Astrocyte of the cerebellum (primary cell): ENCODE measurements at regions not wholly inside any gene's neighbourhood (a gene's known extent, or its start where the extent isn't known, plus 50 kb on each side); places are given as distances from the start of the nearest gene placed in this dataset.

Experiments used
- DNase-seq: peaks from one replicate; pipeline ENCODE4 v3.0.0-alpha.2; 2011; ENCODE audit warnings: low read depth
- H3K4me3 ChIP-seq: 2 replicates; pipeline ENCODE4 v1.5.1; 2011; ENCODE audit warnings: mild to moderate bottlenecking, low read depth, low read length, moderate library complexity
- in situ Hi-C: cut with HindIII; loops from 2 replicates; pipeline ENCODE4 v1.10.0; 2017; ENCODE audit warnings: low sequenced_read_pairs
- TF ChIP-seq, protein P1 (sequence below): IDR thresholded peaks from 2 replicates; pipeline ENCODE4 v1.5.1; 2012; ENCODE audit warnings: low read length, low read depth, moderate library complexity, mild to moderate bottlenecking; ENCODE audit errors: missing control alignments

- TF ChIP-seq, protein P1, sequence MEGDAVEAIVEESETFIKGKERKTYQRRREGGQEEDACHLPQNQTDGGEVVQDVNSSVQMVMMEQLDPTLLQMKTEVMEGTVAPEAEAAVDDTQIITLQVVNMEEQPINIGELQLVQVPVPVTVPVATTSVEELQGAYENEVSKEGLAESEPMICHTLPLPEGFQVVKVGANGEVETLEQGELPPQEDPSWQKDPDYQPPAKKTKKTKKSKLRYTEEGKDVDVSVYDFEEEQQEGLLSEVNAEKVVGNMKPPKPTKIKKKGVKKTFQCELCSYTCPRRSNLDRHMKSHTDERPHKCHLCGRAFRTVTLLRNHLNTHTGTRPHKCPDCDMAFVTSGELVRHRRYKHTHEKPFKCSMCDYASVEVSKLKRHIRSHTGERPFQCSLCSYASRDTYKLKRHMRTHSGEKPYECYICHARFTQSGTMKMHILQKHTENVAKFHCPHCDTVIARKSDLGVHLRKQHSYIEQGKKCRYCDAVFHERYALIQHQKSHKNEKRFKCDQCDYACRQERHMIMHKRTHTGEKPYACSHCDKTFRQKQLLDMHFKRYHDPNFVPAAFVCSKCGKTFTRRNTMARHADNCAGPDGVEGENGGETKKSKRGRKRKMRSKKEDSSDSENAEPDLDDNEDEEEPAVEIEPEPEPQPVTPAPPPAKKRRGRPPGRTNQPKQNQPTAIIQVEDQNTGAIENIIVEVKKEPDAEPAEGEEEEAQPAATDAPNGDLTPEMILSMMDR, result no peak
- H3K4me3 ChIP-seq, result no peak overlapping the region
- no peak for DNase-seq
- in situ Hi-C loops, result no loop called here
Measured at GRCh38 chr2:121031568-121032340, 253.2 kb downstream of the TFCP2L1 start.

GRCh38 chr2:121033461-121033996 is 251.5 kb downstream of the TFCP2L1 start:
- TF ChIP-seq, protein P1, result no peak
- no peak for DNase-seq
- in situ Hi-C loops, result no loop called here
- H3K4me3 ChIP-seq, result no peak overlapping the region

DNA sequence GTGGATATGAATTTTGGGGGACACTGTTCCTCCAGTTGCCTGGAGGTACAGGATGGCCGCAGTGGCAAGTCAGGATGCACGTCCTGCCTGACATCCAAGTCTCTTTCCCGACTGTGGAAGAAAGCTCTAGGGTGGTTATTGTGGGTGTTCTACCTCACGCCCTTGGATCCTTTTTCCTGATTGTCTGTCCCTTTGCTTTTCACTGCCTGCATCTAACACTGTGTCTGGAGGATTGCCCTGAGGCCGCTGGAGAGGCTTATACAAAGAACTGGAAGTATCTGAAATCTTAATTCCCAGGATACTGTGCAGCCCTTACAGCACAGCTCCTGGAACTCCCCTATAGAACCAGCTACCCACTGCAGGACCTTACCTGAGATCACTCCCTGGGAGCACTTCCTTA is 250.5 kb downstream of the TFCP2L1 start:
- in situ Hi-C loops, result no loop called here
- TF ChIP-seq, protein P1, result no peak
- no peak overlapping the region for H3K4me3 ChIP-seq
- no peak for DNase-seq

GRCh38 chr2:121036226-121036692 is 248.7 kb downstream of the TFCP2L1 start:
- H3K4me3 ChIP-seq, result no peak overlapping the region
- in situ Hi-C loops, result no loop called here
- DNase-seq, result no peak
- TF ChIP-seq, protein P1, result no peak

DNA sequence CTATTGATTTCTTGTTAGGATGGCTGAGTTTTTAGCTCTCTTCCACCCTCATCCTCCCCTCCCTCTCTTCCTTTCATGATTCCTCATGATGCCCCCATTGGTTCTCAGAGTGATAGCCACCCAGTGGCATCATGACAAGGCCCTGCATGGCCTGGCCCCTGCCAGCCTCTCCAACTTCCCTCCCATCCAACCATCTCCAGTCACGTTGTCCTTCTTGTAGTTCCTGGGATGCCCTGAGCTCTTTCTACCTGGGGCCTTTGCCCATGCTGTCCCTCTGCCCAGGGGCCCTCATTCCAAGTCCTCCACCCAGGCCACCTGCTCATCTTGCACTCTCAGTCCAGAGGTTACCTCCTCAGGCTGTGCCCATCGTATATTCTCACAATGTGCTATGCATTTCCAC is 247.5 kb downstream of the TFCP2L1 start:
- DNase-seq, result no peak
- H3K4me3 ChIP-seq, result no peak overlapping the region
- TF ChIP-seq, protein P1, result no peak
- in situ Hi-C loops, result no loop called here

GRCh38 chr2:121038031-121038430 is 247.0 kb downstream of the TFCP2L1 start:
- H3K4me3 ChIP-seq, result no peak overlapping the region
- DNase-seq, result no peak
- TF ChIP-seq, protein P1, result no peak
- in situ Hi-C loops, result no loop called here
